Psoas muscle (tissue), 7 donors: ENCODE measurements at regions not wholly inside any gene's neighbourhood (a gene's known extent, or its start where the extent isn't known, plus 50 kb on each side); places are given as distances from the start of the nearest gene placed in this dataset.

ENCODE experiments used
- ATAC-seq, 4 donors: fragments of 200-7000 bp; cut with Tn5 transposase; one replicate each; pipeline ENCODE4 v1.9.1; 2020; ENCODE audit warnings: moderate library complexity in 3 of 4, mild to moderate bottlenecking in 2 of 4
- DNase-seq, 2 donors: peaks; one replicate each; pipeline ENCODE4 v3.0.0-alpha.2; 2020
- H3K27ac ChIP-seq: fragments of 200-600 bp; one replicate; pipeline ENCODE4 v1.8.0; 2022
- H3K27me3 ChIP-seq, 3 donors: fragments of 200-600 bp in 1 of 3; one replicate each; pipeline versions ENCODE4 v1.6.1 to v1.8.0; 2013 to 2022; ENCODE audit warnings: low read length in 2 of 3, mild to moderate bottlenecking in 2 of 3, moderate library complexity in 1 of 3; ENCODE audit not compliant: insufficient read depth in 3 of 3
- H3K36me3 ChIP-seq, 2 donors: fragments of 200-600 bp in 1 of 2; one replicate each; pipeline versions ENCODE4 v1.6.1 to v1.8.0; 2013 to 2022; ENCODE audit warnings: low read depth in 1 of 2, mild to moderate bottlenecking in 1 of 2, moderate library complexity in 1 of 2; ENCODE audit not compliant: insufficient read depth in 1 of 2
- H3K4me1 ChIP-seq: fragments of 200-600 bp; one replicate; pipeline ENCODE4 v1.8.0; 2022
- H3K4me3 ChIP-seq: fragments of 200-600 bp; one replicate; pipeline ENCODE4 v1.8.0; 2022; ENCODE audit warnings: mild to moderate bottlenecking
- H3K9me3 ChIP-seq: fragments of 200-600 bp; one replicate; pipeline ENCODE4 v1.8.0; 2022
- WGBS, 3 donors: extraction: QIAGEN DNeasy Blood & Tissue Kit; methylation state at CpG; one replicate each; pipeline versions ENCODE4 v1.1.6 to v1.1.7; 2013; 5-methylcytosine and 5-hydroxymethylcytosine counted together
- intact Hi-C, 2 donors: fragments of 100-400 bp; cut with DNase I; formaldehyde crosslinking; loops; one replicate each; pipeline versions ENCODE4 v1.11.0 to v1.14.2; 2022
- TF ChIP-seq, protein P1 (sequence below): fragments of 200-600 bp; IDR thresholded peaks from one replicate; pipeline ENCODE4 v1.8.0; 2022; ENCODE audit warnings: antibody characterized with exemption
- donor health status: healthy with polysubstance abuse.
- donor health status: DM: no; HTN: no; CAD: no; lungs with moderate emphysema.
- donor health status: Bipolar disorder and iron deficiency.
- donor health status: healthy.
- donor health status: DM: yes; HTN: yes; CAD: no.
- donor health status: DM: no; HTN: no; CAD: no.
- donor health status: DM: yes; HTN: yes; CAD: no.

DNA sequence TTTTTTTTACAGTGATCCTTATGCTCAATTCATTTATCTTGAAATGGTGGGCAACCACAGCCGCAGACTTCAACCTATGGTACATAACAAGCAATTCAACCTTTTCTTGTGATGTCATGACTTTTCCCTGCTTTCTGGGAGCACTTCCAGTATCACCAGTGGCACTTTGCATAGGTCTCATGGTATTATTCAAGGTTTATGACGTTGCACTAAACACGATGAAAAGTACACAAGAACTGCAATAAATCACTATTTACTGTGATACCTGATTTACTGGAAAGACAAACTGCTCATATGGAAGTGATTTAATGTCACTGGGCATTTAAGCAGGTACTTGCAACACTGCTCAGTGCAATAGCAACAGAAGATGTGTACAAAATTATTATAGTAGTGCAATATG lies 251.7 kb upstream of the CXCL12 start:
- no peaks in the 10 kb centered on the region for H3K9me3 ChIP-seq
- no peak for ATAC-seq
- no peaks in the 10 kb centered on the region for H3K36me3 ChIP-seq
- no peaks in the 10 kb centered on the region for H3K4me1 ChIP-seq
- no peaks in the 10 kb centered on the region for H3K27me3 ChIP-seq
- no peak for DNase-seq
- no peak overlapping the region for H3K4me3 ChIP-seq
- intact Hi-C loops, result no loop called here
- WGBS, 3 donors, result 63 to 66% (median 65%) methylated on average over 3 of the region's 3 CpGs
- H3K27ac ChIP-seq, result no peak overlapping the region
- TF ChIP-seq, protein P1, sequence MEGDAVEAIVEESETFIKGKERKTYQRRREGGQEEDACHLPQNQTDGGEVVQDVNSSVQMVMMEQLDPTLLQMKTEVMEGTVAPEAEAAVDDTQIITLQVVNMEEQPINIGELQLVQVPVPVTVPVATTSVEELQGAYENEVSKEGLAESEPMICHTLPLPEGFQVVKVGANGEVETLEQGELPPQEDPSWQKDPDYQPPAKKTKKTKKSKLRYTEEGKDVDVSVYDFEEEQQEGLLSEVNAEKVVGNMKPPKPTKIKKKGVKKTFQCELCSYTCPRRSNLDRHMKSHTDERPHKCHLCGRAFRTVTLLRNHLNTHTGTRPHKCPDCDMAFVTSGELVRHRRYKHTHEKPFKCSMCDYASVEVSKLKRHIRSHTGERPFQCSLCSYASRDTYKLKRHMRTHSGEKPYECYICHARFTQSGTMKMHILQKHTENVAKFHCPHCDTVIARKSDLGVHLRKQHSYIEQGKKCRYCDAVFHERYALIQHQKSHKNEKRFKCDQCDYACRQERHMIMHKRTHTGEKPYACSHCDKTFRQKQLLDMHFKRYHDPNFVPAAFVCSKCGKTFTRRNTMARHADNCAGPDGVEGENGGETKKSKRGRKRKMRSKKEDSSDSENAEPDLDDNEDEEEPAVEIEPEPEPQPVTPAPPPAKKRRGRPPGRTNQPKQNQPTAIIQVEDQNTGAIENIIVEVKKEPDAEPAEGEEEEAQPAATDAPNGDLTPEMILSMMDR, result no peak

DNA sequence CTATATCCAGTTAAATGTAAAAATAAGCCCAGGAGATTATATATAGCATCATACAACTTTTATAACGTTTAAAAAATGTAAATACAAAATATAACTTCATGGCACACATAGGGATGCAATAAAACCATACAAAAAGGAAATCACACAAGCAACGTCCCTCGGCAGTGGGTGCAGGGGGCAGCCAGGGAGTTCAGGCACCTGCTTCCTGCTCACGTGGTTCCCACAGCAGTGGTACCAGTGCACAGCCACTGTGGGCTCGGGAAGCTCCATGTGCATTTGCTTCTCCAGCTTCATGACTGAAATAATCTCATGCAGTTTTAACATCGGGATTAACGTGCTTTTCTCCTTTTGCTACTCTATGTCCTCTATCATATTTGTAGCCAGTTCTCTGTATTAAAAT lies 255.5 kb upstream of the CXCL12 start:
- H3K36me3 ChIP-seq, result no peaks in the 10 kb centered on the region
- no peak overlapping the region for H3K27ac ChIP-seq
- intact Hi-C loops, result no loop called here
- TF ChIP-seq, protein P1, result no peak
- no peak overlapping the region for H3K4me3 ChIP-seq
- no peaks in the 10 kb centered on the region for H3K9me3 ChIP-seq
- no peaks in the 10 kb centered on the region for H3K27me3 ChIP-seq
- no peaks in the 10 kb centered on the region for H3K4me1 ChIP-seq
- ATAC-seq (no peak), DNase-seq (no peak)
- 54 to 63% (median 57%) methylated on average over 7 of the region's 7 CpGs for WGBS, 3 donors

DNA sequence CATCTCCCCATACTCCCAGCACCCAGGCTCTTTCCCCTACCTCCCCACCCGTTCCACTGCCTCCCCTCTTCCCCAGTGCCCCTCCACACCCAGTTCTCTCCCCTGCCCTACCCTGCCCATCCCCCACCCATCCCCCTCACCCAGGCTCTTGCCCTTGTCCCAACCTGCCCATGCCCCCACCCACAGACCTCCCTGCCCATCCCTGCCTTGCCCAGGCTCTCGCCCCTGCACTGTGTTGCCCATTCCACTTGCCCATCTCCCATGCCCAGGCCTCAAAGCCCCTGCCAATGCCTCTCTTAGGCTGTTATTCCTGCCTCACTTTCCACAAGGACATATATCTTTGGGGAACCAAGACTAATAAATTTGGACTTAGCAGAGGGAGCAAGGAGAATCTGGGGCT lies 262.6 kb upstream of the CXCL12 start:
- TF ChIP-seq, protein P1, result no peak
- no peak for DNase-seq
- ATAC-seq, result no peak

DNA sequence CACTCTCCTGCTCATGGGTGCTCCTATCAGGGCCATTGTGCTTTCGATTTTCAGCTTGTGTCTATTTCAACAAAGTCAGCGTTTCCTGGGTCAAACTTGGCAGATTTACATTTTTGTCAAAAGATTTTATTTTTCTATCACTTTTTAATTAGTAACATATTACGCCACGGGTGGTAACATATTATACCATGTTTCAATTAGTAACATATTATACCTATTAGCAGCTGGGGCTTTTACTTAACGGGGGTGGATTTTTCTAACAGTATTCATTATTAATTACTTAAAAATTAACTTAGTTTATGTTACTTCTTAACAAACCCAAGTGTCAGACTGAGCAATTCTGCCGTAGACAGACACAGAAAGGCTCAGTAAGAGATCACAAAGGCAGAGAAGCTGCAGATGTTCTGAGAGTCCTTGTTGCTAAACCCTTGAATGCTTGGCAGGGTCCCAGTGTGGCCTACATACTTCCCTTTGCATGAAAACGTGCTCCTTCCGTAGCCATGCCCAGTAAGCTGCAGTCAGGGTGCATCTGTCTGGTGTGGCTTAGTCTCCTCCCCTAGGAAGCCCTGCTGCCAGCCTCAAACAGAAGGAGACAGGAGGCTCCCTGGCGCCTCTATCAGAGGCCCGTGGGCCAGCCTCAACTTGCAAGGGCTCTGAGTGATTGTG lies 263.1 kb upstream of the CXCL12 start:
- no peak for ATAC-seq

More for the DNA sequence above, 262.6 kb upstream of the CXCL12 start:
- intact Hi-C loops, result no loop called here
- H3K27me3 ChIP-seq, result no peaks in the 10 kb centered on the region
- no peak overlapping the region for H3K4me3 ChIP-seq
- no peaks in the 10 kb centered on the region for H3K36me3 ChIP-seq
- H3K4me1 ChIP-seq, result peaks cover 10% of the 10 kb centered on the region
- no peaks in the 10 kb centered on the region for H3K9me3 ChIP-seq
- H3K27ac ChIP-seq, result no peak overlapping the region
- 92 to 100% (median 100%) methylated on average over 2 of the region's 2 CpGs for whole genome bisulfite sequencing, 3 donors

More for the DNA sequence above, 263.1 kb upstream of the CXCL12 start:
- intact Hi-C loops, result no loop called here
- Histone ChIP-seq H3K9me3 (no peaks in the 10 kb centered on the region), H3K4me3 (no peak overlapping the region), H3K27me3 (no peaks in the 10 kb centered on the region), H3K4me1 (peaks cover 10% of the 10 kb centered on the region), H3K36me3 (no peaks in the 10 kb centered on the region), H3K27ac (no peak overlapping the region)
- peak in 1 of 2 donors; percentile 21 for DNase-seq
- 41 to 58% (median 51%) methylated on average over 10 of the region's 10 CpGs for WGBS, 3 donors
- TF ChIP-seq, protein P1, result no peak
